ENCODE measurements at regions not wholly inside any gene's neighbourhood (a gene's known extent, or its start where the extent isn't known, plus 50 kb on each side); places are given as distances from the start of the nearest gene placed in this dataset.

GRCh38 chr10:52911163-52911562 is 138.6 kb upstream of the MBL2 start:
- TF ChIP-seq CTCF (conservative IDR thresholded peaks at IDR 0.05 in 1 of 2, IDR thresholded peaks at IDR 0.05 in 1 of 2; ENCODE audit: extremely low read depth in 1 of 2, insufficient read depth in 1 of 2, low read depth in 1 of 2, low read length in 2 of 2) (no peak), EZH2 (IDR thresholded peaks at IDR 0.05; ENCODE audit: borderline replicate concordance, low read length) (no peak)
